ENCODE measurements at regions not wholly inside any gene's neighbourhood (a gene's known extent, or its start where the extent isn't known, plus 50 kb on each side); places are given as distances from the start of the nearest gene placed in this dataset.
"Not testable (repeated sequence)": the region's sequence is repeated elsewhere in the genome, so short reads cannot be mapped to it uniquely, and the experiment has no call there.

GRCh38 chr7:52639981-52640380 is 395.5 kb upstream of the POM121L12 start:
- DNase-seq: no peak
- H3K27me3 Mint-ChIP-seq (ENCODE audit: low read depth in 3 of 3): no peaks in the 10 kb centered on the region
- peaks cover 0 to 7% (median 0%) of the 10 kb centered on the region in 3 donors for H3K36me3 Mint-ChIP-seq
- no peak overlapping the region for H3K4me3 Mint-ChIP-seq
- H3K4me1 Mint-ChIP-seq: no peaks in the 10 kb centered on the region
- no peak overlapping the region for H3K27ac Mint-ChIP-seq
- peaks cover 12 to 57% (median 30%) of the 10 kb centered on the region in 6 donors for H3K9me3 Mint-ChIP-seq

- H3K4me3 Mint-ChIP-seq: no peak overlapping the region
- peaks cover 15 to 64% (median 34%) of the 10 kb centered on the region in 6 donors for H3K9me3 Mint-ChIP-seq
- no peaks in the 10 kb centered on the region for H3K27me3 Mint-ChIP-seq (ENCODE audit: low read depth in 3 of 3)
- peaks cover 0 to 7% (median 0%) of the 10 kb centered on the region in 3 donors for H3K36me3 Mint-ChIP-seq
- H3K27ac Mint-ChIP-seq: no peak overlapping the region
- no peak for DNase-seq
- H3K4me1 Mint-ChIP-seq: no peaks in the 10 kb centered on the region
These were observed 396.3 kb upstream of the POM121L12 start for GRCh38 chr7:52639126-52639525.

DNA sequence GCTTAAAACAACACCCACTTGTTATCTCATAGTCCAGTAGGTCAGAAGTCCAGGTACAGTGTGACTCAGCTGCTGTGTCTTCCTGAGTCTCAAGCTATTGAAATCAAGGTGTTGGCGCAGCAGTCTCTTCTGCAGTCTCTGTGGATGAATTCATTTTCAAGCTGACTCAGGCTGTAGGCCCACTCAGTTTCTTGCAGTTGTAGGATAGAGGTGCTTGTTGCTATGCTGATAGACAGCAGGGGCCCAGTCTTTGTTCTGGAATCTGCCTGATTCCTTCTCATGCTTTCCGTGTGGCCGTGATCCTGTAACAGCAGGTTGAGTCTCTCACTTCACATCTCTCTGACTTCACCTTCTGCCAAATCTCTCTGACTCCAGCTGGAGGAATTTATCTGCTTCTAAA is 400.4 kb upstream of the POM121L12 start:
- Mint-ChIP-seq H3K36me3 (peaks cover 0 to 7% (median 0%) of the 10 kb centered on the region in 3 donors), H3K9me3 (peaks cover 23 to 89% (median 41%) of the 10 kb centered on the region in 6 donors), H3K27me3 (ENCODE audit: low read depth in 3 of 3) (no peaks in the 10 kb centered on the region), H3K27ac (no peak overlapping the region), H3K4me1 (no peaks in the 10 kb centered on the region), H3K4me3 (no peak overlapping the region)
- no peak for DNase-seq

DNA sequence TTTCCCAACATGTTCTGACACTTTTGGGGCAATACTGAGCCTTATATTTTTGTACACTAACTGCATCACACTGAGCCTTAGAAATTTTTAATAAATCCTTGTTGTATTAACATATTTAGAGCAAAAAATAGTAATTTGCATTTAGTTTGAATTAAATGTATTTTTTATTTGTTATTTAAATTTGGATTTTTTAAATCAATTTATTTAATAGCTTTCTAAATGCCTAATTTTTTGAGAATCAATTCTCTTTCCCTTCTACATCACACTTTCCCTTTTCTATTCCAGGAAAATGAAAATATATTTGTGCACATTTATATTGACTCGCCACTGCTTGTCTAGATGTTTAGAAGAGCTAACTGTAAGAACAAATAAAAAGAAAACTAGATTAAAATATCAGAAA is 414.6 kb upstream of the POM121L12 start:
- H3K9me3 Mint-ChIP-seq: peaks cover 9 to 61% (median 26%) of the 10 kb centered on the region in 6 donors
- no peaks in the 10 kb centered on the region for H3K27me3 Mint-ChIP-seq (ENCODE audit: low read depth in 3 of 3)
- H3K4me1 Mint-ChIP-seq: no peaks in the 10 kb centered on the region
- H3K27ac Mint-ChIP-seq: no peak overlapping the region
- DNase-seq: no peak
- H3K36me3 Mint-ChIP-seq: peaks cover 0 to 3% (median 0%) of the 10 kb centered on the region in 3 donors
- no peak overlapping the region for H3K4me3 Mint-ChIP-seq

GRCh38 chr7:52616552-52616951 is 418.9 kb upstream of the POM121L12 start:
- peaks cover 14 to 52% (median 30%) of the 10 kb centered on the region in 6 donors for H3K9me3 Mint-ChIP-seq
- peaks cover 0 to 1% (median 1%) of the 10 kb centered on the region in 3 donors for H3K27me3 Mint-ChIP-seq (ENCODE audit: low read depth in 3 of 3)
- H3K27ac Mint-ChIP-seq: no peak overlapping the region
- peaks cover 0 to 2% (median under 1%) of the 10 kb centered on the region in 3 donors for H3K36me3 Mint-ChIP-seq
- H3K4me1 Mint-ChIP-seq: no peaks in the 10 kb centered on the region
- no peak for DNase-seq
- no peak overlapping the region for H3K4me3 Mint-ChIP-seq

GRCh38 chr7:52615021-52615695 is 420.3 kb upstream of the POM121L12 start:
- peaks cover 0 to 1% (median 1%) of the 10 kb centered on the region in 3 donors for H3K27me3 Mint-ChIP-seq (ENCODE audit: low read depth in 3 of 3)
- no peak for DNase-seq
- H3K4me1 Mint-ChIP-seq: no peaks in the 10 kb centered on the region
- H3K4me3 Mint-ChIP-seq: no peak overlapping the region
- H3K36me3 Mint-ChIP-seq: peaks cover 0 to 4% (median 0%) of the 10 kb centered on the region in 3 donors
- peaks cover 12 to 62% (median 35%) of the 10 kb centered on the region in 6 donors for H3K9me3 Mint-ChIP-seq
- H3K27ac Mint-ChIP-seq: no peak overlapping the region

DNA sequence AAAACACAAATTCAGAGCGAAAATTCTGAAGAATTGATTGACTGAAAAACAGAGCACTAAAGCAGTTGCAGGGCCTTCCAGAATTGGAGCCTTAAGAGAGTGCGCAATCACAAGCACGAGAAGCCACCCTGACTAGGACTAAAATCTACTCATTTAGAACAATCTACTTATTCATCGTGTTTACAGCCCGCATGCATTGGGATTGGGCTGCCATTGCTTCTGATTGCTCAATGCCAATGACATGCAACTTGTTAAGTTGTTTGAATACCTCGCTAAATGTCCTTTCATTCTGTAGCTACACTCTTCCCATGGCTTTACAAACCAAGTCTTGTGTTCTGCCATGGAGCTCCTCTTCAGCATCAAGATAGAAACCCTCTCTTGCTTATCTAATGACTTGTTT is 425.9 kb upstream of the POM121L12 start:
- Mint-ChIP-seq H3K4me3 (no peak overlapping the region), H3K4me1 (no peaks in the 10 kb centered on the region), H3K9me3 (peaks cover 13 to 60% (median 27%) of the 10 kb centered on the region in 6 donors), H3K27ac (no peak overlapping the region), H3K36me3 (peaks cover 0 to 4% (median 0%) of the 10 kb centered on the region in 3 donors), H3K27me3 (ENCODE audit: low read depth in 3 of 3) (peaks cover 0 to 1% (median 1%) of the 10 kb centered on the region in 3 donors)
- DNase-seq: no peak

GRCh38 chr7:52592698-52593097 is 442.7 kb upstream of the POM121L12 start:
- H3K27ac Mint-ChIP-seq: no peak overlapping the region
- H3K4me1 Mint-ChIP-seq: no peaks in the 10 kb centered on the region
- no peak for DNase-seq
- peaks cover 0 to 3% (median 2%) of the 10 kb centered on the region in 3 donors for H3K27me3 Mint-ChIP-seq (ENCODE audit: low read depth in 3 of 3)
- H3K4me3 Mint-ChIP-seq: no peak overlapping the region
- H3K36me3 Mint-ChIP-seq: peaks cover 0 to 4% (median 0%) of the 10 kb centered on the region in 3 donors
- peaks cover 0 to 60% (median 35%) of the 10 kb centered on the region in 6 donors for H3K9me3 Mint-ChIP-seq

- Mint-ChIP-seq H3K27ac (no peak overlapping the region), H3K4me1 (no peaks in the 10 kb centered on the region), H3K36me3 (no peaks in the 10 kb centered on the region), H3K9me3 (peaks cover 5 to 42% (median 25%) of the 10 kb centered on the region in 6 donors), H3K4me3 (no peak overlapping the region), H3K27me3 (ENCODE audit: low read depth in 3 of 3) (peaks cover 0 to 4% (median 3%) of the 10 kb centered on the region in 3 donors)
- no peak for DNase-seq
These were observed 448.7 kb upstream of the POM121L12 start for GRCh38 chr7:52586704-52587103.

GRCh38 chr7:52584041-52584440 is 451.4 kb upstream of the POM121L12 start:
- no peak overlapping the region for H3K27ac Mint-ChIP-seq
- no peak overlapping the region for H3K4me3 Mint-ChIP-seq
- no peak for DNase-seq
- H3K4me1 Mint-ChIP-seq: no peaks in the 10 kb centered on the region
- no peaks in the 10 kb centered on the region for H3K36me3 Mint-ChIP-seq
- peaks cover 0 to 2% (median 0%) of the 10 kb centered on the region in 3 donors for H3K27me3 Mint-ChIP-seq (ENCODE audit: low read depth in 3 of 3)
- peaks cover 13 to 60% (median 39%) of the 10 kb centered on the region in 6 donors for H3K9me3 Mint-ChIP-seq

DNA sequence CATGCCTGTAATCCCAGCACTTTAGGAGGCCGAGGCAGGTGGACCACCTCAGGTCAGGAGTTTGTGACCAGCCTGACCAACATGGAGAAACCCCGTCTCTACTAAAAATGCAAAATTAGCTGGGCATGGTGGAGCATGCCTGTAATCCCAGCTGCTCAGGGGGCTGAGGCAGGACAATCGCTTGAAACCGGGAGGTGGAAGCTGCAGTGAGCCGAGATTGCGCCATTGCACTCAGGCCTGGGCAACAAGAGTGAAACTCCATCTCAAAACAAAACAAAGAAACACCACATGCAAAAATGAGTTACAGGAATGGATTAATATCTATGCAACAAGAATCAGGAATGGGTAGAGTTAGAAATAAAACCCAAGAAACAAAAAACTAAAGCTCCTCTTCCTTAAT is 462.3 kb upstream of the POM121L12 start:
- DNase-seq, H3K27ac Mint-ChIP-seq, H3K36me3 Mint-ChIP-seq: not testable (repeated sequence)

DNA sequence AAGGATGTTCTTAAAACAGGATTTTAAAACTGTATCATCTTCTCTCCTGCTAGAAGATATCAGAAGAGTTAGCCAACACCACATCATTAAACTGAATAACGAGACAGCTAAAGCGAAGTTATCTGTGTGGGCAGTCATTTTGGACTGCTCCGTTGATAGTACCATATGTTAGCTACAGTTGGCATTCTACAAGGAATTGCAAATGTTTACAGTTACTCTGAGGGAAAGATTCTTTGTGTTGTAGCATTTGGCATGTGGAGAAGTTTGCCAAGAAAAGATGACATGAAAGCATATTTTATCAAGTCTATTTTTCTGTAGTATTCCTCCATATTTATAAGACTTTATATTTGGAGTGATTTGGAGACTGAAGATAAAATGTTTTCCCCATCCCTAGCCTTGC is 464.4 kb upstream of the POM121L12 start:
- no peaks in the 10 kb centered on the region for H3K4me1 Mint-ChIP-seq
- H3K27me3 Mint-ChIP-seq (ENCODE audit: low read depth in 3 of 3): peaks cover 0 to 2% (median 0%) of the 10 kb centered on the region in 3 donors
- no peak for DNase-seq
- no peak overlapping the region for H3K27ac Mint-ChIP-seq
- H3K4me3 Mint-ChIP-seq: no peak overlapping the region
- peaks cover 7 to 30% (median 27%) of the 10 kb centered on the region in 6 donors for H3K9me3 Mint-ChIP-seq
- H3K36me3 Mint-ChIP-seq: no peaks in the 10 kb centered on the region

More for the DNA sequence above, 462.3 kb upstream of the POM121L12 start:
- H3K27me3 Mint-ChIP-seq (ENCODE audit: low read depth in 3 of 3); H3K4me1 Mint-ChIP-seq; H3K4me3 Mint-ChIP-seq: not testable (repeated sequence)
- H3K9me3 Mint-ChIP-seq: peaks cover 5 to 31% (median 20%) of the 10 kb centered on the region in 6 donors

DNA sequence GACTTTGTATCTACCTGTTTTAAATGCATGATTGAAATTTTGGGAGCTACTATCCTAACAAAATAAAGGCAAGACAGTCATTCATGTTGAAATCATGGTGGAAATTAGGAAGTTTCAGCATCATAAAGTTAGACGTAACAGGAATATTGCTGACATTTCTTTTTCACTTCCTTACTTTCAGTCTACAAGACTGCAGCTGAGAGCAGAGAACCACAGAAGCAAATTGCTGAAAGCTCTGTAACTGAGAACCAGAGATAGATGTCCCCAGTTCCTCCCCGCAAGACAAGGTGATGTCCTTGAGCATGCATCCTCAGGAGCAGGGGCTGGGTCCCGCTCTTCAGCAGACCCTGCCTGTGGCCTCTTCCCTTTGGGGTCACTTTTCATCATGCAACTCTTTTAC is 466.3 kb upstream of the POM121L12 start:
- Mint-ChIP-seq H3K36me3 (no peaks in the 10 kb centered on the region), H3K27me3 (ENCODE audit: low read depth in 3 of 3) (no peaks in the 10 kb centered on the region), H3K9me3 (peaks cover 5 to 35% (median 28%) of the 10 kb centered on the region in 6 donors), H3K4me1 (no peaks in the 10 kb centered on the region), H3K4me3 (no peak overlapping the region), H3K27ac (no peak overlapping the region)
- no peak for DNase-seq

- Mint-ChIP-seq H3K36me3 (peaks cover 0 to 7% (median 3%) of the 10 kb centered on the region in 3 donors), H3K4me3 (no peak overlapping the region), H3K27ac (no peak overlapping the region), H3K9me3 (peaks cover 10 to 49% (median 32%) of the 10 kb centered on the region in 6 donors), H3K4me1 (no peaks in the 10 kb centered on the region), H3K27me3 (ENCODE audit: low read depth in 3 of 3) (no peaks in the 10 kb centered on the region)
- no peak for DNase-seq
These were observed 469.5 kb upstream of the POM121L12 start for GRCh38 chr7:52565974-52566373.

Data from immature natural killer cell (primary cell).